ENCODE measurements at regions not wholly inside any gene's neighbourhood (a gene's known extent, or its start where the extent isn't known, plus 50 kb on each side); places are given as distances from the start of the nearest gene placed in this dataset.

DNA sequence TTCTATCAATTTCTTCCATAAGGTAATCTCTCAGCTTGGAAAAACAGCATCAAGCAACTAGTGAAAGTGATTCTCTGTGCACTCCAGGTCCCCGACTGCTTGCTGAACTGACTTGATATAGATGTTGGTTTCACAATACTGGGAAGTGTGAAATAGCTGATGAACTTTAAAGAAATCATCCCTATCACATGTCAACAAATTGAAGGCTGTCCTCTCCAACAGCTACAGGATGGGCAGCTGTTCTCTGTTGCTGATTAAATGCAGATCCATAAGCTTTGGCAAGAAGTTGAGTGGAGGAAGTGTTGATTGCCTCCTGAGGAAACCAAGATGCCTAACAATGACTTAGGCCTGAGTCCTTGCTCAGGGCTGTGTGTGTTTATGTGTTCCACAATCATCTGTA is 130.4 kb upstream of the GDF10 start:
- no peak for DNase-seq

DNA sequence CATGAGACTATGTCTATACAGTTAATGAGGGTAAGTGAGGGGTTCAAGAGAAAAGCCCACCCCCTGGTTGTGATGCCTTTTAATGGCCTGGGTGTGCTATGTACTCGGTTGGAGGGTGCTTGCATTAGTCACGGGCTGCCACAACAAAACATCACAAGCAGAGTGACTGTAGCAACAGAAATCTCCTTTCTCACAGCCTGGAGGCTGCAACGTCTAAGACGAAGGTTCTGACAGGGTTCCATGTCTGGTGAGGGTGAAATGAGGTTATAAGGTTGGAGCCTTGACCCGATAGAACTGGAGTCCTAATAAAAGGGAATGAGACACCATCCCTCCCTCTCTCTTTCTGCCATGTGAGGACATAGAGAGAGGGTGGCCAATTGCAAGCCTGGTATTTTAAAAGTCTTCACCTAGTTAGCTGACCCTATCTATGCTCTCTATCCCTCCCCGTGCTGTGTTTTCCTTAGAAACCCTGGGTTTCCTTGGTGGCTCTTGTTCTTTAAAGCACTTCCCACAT is 126.0 kb upstream of the GDF10 start:
- DNase-seq, result no peak

DNA sequence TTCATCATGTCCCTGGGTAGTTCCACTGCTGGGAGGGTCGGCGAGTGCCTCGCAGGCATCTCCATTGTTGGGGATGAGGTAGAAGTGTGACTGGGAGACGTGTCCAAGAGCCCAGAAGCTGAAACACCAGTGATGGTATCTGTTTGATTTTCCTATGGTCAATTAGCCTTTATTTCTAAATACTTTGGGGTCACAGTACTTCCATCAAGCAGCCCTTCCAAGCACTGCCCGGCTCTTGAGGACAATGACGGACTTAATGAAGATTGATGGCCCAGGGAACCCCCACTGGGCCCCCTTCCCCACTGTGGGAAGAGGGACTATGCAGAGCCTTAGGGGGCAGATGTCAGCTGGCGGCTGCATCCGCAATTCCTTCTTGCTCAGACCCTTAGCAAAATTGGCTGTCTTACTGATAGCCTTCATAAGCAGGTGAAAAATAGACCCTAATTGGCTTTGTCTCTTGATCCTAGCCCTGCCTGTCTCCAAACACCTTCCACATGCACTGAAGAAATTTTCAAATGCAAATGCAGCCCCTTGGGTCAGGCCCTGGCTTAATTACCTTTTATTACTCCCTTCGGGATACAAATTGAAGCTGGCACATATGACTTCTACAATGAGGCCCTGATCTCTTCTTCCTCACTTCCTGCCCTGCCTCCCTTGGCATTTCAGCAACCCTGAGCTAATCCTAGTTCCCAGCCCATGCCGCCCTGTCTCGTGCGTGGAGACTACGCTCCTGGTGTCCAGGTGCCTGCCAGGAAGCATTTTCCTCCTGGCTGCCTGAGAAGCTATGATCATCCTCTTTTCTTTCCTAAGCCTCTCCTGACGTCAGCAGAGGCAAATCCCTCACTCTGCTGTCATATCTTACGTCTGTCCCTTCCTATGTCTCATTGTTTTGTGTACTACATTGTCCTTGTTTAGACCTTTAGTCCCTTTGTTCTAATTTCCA is 124.5 kb upstream of the GDF10 start:
- DNase-seq, result no peak

DNA sequence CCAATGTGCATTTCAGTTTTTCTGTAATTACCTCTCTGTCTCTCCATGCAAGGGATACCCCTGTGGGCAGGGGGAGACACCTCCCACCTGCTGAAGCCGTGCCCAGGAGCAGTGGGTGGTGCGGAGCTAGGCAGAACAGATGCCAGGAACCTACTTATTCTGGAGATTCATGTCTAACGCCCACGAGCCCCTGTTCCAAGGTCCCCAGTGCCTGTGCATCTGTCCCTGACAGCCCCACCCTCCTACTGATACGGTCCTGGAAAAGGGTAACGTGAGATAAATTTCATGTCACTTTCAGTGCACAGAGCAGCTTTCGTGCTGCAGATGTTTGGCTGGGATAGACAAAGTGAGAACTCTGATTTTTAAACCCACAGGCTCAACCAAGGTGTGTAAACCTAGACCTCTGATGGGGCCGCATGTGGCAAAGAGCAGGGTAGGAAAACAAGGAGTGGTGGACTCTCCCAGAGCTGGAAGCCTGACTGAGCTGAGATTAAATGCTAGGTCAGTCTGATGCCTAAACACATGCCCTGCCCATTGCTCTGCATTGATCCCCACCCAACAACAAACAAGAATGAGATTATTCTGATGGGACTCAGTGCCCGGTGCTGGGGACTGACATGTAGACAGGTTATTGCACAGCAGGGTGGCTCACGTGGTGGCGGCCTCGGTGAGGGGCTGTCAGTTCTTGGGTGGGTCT is 123.6 kb upstream of the GDF10 start:
- DNase-seq, result no peak

DNA sequence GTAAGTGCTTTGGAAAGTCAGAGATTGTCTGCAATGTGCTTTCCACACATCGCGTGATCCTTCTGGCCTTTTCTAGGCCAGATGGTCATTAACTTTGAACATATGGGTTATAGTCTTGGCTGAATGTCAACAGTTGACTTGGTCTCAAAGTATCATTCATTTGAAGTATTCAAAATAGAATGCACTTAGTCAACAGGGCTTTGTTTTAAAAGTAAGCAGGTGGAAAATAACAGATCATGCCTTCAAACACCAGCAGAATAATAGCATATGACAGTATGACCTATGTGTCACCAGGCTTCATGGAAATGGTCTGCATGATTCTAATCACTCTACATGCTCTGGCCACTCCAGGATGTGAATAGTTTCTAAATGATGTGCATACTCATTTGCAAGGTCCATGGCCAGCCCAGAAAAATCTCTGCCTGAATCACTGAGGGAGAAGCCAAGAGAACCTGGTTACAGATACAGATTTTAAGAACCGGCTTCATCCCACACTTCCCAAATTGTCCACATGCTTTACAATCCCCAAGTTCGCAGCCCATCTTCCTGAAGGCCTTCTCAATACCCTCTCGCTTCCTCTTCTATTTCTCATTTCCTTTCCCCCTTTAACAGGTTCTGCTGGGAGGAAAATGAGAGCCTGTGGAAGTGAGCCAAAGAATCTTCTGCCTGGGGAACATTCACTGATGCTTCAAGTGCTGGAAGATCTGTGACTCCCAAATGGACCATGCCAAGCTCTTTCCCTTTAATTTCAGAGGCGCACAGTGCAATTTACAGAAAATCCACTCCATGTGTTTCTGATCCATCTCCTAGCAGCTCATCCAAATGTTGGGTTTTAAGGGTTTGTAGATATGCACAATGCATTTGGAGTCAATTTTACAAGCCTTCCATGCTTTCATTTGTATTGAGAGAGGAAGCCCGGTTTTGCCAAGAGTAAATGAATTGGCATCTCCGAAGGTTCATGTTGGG is 122.8 kb upstream of the GDF10 start:
- DNase-seq, result no peak

DNA sequence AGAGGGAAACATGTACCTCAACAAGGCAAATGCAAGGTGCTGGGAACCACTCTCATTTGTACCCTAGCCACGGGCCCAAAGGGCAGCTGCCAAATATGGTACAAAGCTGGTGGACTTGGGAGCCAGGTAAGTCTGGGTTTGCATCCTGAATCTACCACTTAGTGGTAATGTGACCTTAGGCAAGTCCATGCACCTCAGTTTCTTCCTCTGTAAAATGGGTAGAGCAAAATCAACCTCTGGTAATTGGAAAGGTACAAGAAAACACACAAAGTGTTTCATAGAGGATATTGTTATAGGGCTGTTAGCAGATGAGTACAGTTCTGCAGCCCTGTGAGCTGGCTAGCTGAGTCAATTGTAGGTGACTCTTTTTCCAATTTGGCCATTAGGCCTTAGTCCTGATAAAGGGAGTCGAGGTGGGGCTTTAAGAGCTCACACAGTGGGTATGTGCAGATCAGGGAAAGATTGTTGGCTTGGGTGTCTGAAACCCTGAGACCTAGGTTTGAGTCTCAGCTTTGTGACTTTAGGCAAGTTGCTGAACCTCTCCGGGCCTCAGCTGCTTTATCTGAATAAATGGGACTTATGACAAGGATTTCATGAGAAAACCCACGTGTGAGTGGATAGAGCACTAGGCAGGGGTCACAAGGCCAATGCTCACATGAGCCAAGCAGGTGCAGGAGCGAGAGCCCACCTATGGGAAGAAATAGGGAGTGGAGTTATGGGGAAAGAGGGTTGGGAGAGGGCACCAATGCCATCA is 121.3 kb upstream of the GDF10 start:
- DNase-seq, result no peak

DNA sequence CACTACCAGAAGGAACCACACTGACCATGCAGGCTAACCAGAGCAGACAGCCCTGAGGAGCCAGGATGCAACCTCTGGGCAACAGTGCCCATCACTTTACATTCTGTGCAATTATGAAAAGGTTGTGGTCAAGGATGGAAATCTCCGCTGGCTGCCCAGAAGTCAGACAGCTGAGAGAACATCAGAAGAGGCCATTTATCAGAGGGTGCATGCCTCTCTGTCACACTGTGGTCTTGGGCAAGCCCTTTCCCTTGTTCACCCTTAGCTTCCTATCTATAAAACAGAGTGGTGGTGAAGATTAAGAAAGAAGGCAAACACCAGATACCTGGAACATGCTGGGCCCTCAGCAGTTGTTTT is 120.7 kb upstream of the GDF10 start:
- no peak for DNase-seq

DNA sequence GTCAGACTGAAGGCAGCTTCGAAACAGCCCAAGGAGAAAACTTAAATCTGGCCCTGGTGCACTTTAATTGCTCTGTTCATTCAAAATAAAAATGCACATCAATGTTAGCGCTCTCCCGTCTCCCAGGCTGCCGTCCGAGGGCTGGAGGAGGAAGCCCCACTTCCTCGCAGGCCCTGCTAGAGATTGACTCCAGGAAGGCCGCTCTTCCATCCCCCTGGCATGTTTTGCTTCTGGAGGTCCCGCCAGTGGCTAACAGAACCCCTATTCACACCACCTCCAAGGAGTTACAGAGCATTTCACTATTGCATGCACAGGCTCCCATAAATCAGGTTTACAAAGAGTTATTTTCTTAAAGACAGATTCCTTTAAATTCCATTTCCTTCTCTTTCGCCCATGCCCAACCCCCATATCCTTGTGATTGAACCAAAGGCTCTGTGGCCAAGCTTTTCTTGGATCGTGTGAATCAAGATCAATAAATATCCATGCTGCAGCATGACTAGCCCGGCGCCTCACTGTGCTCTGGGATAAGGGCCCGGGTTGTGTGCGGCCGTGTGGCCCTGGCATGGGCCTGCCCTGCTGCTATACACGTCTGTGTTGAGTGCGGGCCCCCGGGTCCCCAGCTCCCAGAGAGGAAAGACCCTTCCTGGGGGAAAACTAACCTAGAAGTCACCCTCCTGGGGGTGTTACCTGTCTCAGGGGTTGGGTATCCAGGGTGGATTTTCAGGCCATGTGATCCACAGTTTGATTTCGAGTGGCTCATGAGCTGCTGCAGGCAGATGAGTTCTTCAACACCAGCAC is 118.7 kb upstream of the GDF10 start:
- no peak for DNase-seq

DNA sequence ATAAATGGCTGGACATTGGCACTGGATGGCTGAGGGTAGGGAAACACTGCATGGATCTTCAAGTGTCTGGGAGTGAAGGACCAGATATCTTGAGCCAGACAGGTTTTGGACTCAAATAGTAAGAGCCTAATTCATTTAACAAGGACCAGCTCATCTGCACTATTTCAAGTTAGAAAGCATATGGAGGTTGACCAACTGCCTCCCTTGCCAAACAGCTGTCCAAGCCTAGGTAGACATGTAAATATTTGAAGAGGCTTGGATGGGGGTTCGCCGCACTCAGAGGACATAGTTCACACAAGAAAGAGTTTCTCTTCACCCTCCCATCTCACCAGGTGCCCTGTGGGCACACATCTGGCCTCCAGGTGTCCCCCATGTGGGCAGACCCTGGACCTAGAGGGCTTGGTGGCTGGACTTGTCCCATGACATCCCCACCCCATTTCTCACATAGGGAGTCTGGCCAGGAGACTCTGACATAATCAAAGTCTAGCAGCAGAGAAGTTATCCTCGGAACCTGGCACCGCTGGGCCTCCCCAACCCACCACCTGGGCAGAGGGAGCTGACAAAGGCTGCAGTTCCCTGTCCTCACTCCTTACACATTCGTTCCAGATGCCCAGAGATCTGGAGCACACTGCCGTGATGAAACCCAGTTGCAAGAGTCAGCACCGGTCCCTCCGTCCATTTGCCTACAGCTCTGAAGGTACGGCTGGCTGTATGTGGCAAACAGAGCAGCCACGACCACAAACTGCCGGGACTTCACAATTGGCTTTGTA is 116.9 kb upstream of the GDF10 start:
- DNase-seq, result no peak

DNA sequence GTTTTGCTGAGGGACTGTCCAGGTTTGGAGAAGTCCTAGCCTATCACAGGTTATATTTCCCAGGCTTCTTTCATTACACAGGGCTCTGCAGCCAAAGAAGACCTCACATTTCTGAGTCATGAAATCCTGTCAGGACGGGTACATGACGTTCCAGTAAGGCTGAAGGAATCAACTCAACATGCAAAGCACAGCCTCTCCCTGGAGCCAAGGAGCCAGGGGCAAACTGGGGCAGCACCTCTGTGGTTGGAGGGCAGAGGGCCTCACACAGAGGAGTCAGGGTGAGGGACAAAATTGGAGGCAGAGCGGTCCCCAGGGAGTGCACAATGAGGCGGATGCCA is 116.3 kb upstream of the GDF10 start:
- no peak for DNase-seq

DNA sequence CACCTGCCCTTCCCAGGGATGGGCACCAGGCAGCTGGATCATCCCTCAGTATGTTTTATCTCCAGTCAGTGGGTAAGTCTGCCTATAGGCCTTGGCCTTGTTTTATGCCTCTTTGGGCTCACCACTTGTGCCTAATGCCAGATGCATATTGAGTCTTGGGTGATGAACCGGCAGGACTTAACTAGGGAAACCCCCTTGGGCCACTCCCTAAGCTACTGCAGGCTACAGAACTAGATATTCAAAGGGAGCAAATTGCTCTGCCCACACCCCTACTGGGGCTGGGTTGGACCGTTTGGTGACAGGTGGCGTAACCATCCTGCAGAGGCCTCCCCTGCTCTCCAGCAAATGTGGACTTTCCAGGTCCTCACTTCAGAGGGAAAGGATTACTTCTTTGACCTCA is 115.7 kb upstream of the GDF10 start:
- DNase-seq, result no peak

DNA sequence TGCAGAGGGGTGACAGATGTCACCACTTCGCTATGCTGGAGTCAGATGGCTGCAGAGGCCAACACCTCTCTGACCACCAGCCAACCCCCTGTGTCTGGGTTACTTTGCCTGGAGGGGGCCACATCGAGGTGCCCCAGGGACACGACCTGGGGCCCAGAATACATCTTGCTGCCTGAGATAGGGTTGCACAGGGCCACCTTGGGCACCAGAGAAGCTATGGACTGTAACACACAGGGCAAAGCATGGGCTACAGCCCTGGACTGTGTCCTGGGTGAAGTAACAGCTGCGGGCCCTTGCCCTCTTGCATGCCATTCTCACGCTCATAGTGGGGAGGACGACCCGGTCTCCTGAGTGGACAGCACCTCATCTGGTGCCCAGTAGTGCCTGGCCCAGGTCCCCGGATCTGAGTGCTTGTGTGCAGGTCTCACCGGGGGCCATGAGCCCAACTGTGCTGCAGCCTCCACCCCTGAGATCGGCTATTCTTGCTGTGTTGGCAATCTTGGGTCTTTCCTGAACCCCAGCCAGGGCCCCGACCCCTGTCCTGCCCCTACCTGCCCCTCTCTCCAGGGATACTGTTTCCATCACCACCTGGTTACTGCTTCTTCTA is 115.2 kb upstream of the GDF10 start:
- no peak for DNase-seq

DNA sequence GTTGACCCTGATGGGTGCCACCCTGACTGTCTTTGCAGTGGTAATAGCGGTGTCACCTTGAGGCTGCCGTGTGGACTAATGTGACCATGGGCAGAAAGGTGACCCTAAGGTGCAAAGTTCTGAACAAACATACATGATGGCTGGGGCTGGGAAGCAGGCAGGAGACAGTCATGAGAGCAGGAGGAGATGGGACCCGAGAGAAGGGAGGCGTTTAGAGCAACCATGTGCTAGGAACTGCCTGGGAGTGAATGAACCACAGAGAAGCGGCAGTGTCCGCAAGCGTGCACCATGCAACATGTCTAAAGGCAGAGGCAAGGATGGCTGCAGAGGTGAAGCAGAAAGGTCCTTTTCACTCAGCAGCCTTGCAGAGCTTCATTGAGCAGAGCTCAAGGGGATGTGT is 113.1 kb upstream of the GDF10 start:
- DNase-seq, result no peak

DNA sequence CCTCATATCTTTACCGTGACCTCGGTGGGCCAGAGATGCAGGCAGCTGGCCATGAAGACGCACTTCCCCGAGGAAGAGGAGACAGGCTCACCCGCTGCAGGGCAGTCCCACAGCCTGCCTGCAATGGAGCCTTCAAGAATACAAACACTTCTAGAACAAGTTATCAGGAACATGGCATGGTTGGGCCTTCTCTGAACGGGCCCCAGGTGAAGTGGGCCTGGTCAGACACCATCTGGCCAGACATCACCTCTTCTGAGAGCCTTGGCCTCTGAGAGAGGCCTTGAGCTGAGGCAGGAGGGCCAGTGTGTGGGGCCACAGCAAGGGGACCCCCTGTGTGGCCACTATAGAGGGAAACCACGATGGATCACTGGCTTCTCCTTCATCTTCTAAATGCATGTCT is 112.4 kb upstream of the GDF10 start:
- DNase-seq, result no peak

DNA sequence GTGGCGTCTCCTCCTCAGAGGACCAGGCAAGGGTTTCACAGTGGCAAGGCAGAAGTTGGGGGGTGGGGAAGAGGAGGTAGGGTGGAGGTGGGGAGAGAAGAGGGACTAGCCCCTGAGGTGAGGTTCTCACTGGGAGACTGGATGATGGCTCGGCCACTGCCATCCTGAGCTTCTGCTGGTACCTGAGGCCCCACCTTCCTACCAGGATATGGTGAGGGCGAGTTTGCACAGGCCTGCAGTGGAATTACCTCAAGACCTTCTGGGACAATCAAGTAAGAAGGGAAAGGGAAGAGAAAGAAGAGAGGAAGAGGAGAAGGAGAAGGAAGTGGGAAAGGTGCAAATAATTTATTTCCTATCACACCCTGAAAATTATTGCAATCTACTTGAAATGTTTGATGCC is 111.8 kb upstream of the GDF10 start:
- no peak for DNase-seq

DNA sequence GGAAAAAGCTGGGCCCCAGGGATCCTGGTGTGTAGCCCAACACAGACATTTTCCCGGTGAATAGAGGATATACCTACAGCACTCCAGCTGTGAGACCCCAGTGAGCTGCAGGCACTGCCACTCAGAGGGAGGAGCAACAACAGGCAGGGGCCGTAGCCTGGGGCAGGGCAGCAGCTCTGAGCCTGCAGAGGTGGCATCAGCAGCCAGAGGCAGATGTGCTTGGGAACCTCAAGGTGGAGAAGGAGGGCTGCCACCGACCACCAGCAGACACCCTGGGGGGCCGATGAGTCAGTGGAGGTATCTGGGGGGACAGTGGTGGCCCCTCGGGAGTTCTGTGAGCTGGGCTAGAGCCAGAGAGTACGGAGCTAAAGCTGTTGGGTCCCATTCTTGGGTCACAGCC is 110.2 kb upstream of the GDF10 start:
- DNase-seq, result no peak

DNA sequence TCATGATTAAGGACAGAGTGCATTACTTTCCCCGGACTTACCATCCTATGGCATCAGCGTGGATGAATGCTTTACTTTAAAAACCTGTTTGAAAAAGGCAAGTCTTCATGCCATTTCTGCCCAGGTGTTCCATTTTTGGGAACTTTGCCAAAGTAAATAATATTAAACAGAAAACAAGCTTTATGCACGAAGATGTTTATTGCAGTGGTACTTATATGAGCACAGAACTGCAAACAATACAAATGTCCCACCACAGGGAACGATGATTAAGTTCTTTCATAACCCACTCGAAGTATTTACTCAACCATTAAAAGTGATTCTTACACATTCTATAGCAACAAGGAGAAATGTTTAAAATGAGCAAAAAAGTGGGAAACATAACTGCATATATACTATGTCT is 109.7 kb upstream of the GDF10 start:
- DNase-seq, result no peak

DNA sequence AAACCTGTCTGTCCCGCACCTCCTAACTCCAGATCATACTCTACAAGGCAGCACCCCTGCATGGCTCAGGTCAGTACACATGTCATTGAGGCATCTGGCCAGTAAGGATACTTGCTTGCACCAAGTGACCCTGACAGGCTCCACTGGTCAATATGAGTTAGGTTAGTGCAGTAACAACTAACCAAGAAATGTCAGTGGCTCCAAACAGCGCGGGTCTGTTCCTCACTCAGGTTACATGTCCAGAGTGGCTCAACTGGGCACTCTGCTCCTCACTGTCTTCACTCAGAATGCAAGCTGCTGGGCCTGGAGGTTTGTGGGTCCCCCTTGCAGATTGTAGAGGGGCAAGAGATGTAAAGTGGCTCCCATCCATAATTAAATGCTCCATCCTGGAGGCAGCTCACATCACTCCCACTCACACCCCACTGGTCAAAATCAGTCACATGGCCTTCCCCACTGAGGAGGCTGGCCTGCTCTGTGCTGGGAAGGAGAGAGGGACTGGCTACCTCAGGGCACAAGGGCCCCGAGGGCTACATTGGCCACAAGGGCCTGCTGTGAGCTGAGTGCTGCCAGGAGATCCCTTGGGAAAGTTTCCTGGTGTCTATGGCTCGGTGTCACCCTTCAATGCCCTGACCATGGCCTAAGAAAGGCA is 109.1 kb upstream of the GDF10 start:
- DNase-seq, result no peak

DNA sequence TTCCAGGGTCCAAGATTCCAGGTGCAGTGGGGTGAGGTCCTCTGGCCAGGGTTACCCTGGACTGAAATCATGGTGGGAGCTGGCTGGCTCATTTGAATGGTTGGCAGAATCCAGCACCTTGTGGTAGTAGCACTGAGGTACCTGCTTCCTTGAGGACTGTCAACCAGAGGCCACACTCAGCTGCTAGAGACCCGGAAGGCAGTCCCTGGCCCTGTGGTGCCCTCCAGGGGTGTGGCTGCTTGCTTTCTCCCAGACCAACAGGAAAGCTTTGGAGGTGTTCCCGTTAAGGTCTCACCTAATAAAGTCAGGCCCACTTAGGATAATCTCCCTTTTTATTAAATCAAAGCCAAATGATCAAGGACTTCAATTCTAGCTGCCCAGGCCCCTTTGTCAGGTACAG is 107.7 kb upstream of the GDF10 start:
- no peak for DNase-seq

DNA sequence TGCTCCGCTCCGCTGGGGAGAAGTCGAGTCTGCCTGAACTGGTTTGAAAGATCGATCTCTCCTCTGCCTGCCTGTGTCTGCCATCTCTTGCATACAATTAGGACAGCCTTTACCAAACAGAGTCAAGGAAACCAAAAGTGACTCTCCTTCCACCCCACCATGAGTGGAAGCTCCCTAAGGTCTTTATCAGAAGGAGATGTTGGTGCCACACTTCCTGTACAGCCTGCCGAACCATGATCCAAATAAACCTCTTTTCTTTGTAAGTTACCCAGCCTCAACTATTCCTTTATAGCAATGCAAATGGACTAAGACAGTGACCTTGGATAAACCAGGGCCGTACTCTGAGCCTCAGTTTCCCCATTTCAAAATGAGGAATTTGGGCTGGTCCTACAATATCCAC is 106.3 kb upstream of the GDF10 start:
- no peak for DNase-seq
